Progenitor cell of endocrine pancreas (in vitro differentiated cells): ENCODE measurements at regions not wholly inside any gene's neighbourhood (a gene's known extent, or its start where the extent isn't known, plus 50 kb on each side); places are given as distances from the start of the nearest gene placed in this dataset.

Source experiments
- DNase-seq: peaks from one replicate; pipeline ENCODE4 v3.0.0; 2021; ENCODE audit warnings: low spot score; ENCODE audit not compliant: unreplicated experiment
- H3K27ac Mint-ChIP-seq: 2 replicates; pipeline ENCODE4 v1.8.0; 2021; ENCODE audit warnings: mild to moderate bottlenecking, moderate library complexity, mixed read lengths
- H3K27me3 Mint-ChIP-seq: 2 replicates; pipeline ENCODE4 v1.8.0; 2021; ENCODE audit warnings: mixed read lengths
- H3K36me3 Mint-ChIP-seq: 2 replicates; pipeline ENCODE4 v1.8.0; 2022; ENCODE audit warnings: mixed read lengths; ENCODE audit not compliant: insufficient read depth
- H3K4me1 Mint-ChIP-seq: 2 replicates; pipeline ENCODE4 v1.8.0; 2021; ENCODE audit warnings: low read depth, mixed read lengths
- H3K4me3 Mint-ChIP-seq: 2 replicates; pipeline ENCODE4 v1.8.0; 2021; ENCODE audit warnings: low read depth, mild to moderate bottlenecking, moderate library complexity, mixed read lengths
- H3K9me3 Mint-ChIP-seq: 2 replicates; pipeline ENCODE4 v1.8.0; 2021; ENCODE audit warnings: low read depth, mixed read lengths
- CTCF ChIP-seq: fragments of 200-600 bp; sonication (generic); IDR thresholded peaks from one replicate; pipeline ENCODE4 v1.5.0; 2021; ENCODE audit warnings: antibody characterized with exemption, mild to moderate bottlenecking; ENCODE audit not compliant: unreplicated experiment

GRCh38 chr18:45277908-45278307, 337.4 kb upstream of the SLC14A2 start:
- H3K36me3 Mint-ChIP-seq: no peaks in the 10 kb centered on the region
- no peaks in the 10 kb centered on the region for H3K4me1 Mint-ChIP-seq
- TF ChIP-seq CTCF: no peak
- H3K27ac Mint-ChIP-seq: no peak overlapping the region
- peaks cover 52% of the 10 kb centered on the region for H3K27me3 Mint-ChIP-seq
- no peak overlapping the region for H3K4me3 Mint-ChIP-seq
- no peak for DNase-seq
- peaks cover 4% of the 10 kb centered on the region for H3K9me3 Mint-ChIP-seq

GRCh38 chr18:45280481-45281276, 334.6 kb upstream of the SLC14A2 start:
- H3K4me1 Mint-ChIP-seq: no peaks in the 10 kb centered on the region
- no peak for TF ChIP-seq CTCF

GRCh38 chr18:45282101-45282812, 333.0 kb upstream of the SLC14A2 start:
- peaks cover 5% of the 10 kb centered on the region for H3K4me1 Mint-ChIP-seq
- DNase-seq: no peak
- no peak overlapping the region for H3K4me3 Mint-ChIP-seq
- no peaks in the 10 kb centered on the region for H3K36me3 Mint-ChIP-seq
- H3K9me3 Mint-ChIP-seq: no peaks in the 10 kb centered on the region
- H3K27me3 Mint-ChIP-seq: peaks cover 53% of the 10 kb centered on the region
- H3K27ac Mint-ChIP-seq: no peak overlapping the region
- no peak for TF ChIP-seq CTCF

More at GRCh38 chr18:45280481-45281276, 334.6 kb upstream of the SLC14A2 start:
- Mint-ChIP-seq H3K9me3 (peaks cover 1% of the 10 kb centered on the region), H3K4me3 (no peak overlapping the region), H3K36me3 (no peaks in the 10 kb centered on the region), H3K27me3 (peaks cover 61% of the 10 kb centered on the region), H3K27ac (no peak overlapping the region)
- DNase-seq: no peak

GRCh38 chr18:45284174-45284573, 331.1 kb upstream of the SLC14A2 start:
- no peak for TF ChIP-seq CTCF
- Mint-ChIP-seq H3K4me1 (peaks cover 8% of the 10 kb centered on the region), H3K4me3 (no peak overlapping the region), H3K36me3 (no peaks in the 10 kb centered on the region), H3K27ac (no peak overlapping the region), H3K9me3 (no peaks in the 10 kb centered on the region), H3K27me3 (peaks cover 40% of the 10 kb centered on the region)
- no peak for DNase-seq

GRCh38 chr18:45284851-45285250, 330.4 kb upstream of the SLC14A2 start:
- no peaks in the 10 kb centered on the region for H3K9me3 Mint-ChIP-seq
- no peak overlapping the region for H3K27ac Mint-ChIP-seq
- H3K27me3 Mint-ChIP-seq: peaks cover 38% of the 10 kb centered on the region
- H3K4me3 Mint-ChIP-seq: no peak overlapping the region
- H3K4me1 Mint-ChIP-seq: peaks cover 8% of the 10 kb centered on the region
- H3K36me3 Mint-ChIP-seq: no peaks in the 10 kb centered on the region
- no peak for TF ChIP-seq CTCF
- DNase-seq: no peak
